ENCODE measurements at regions not wholly inside any gene's neighbourhood (a gene's known extent, or its start where the extent isn't known, plus 50 kb on each side); places are given as distances from the start of the nearest gene placed in this dataset.

GRCh38 chr14:85214471-85214870, 315.5 kb upstream of the FLRT2 start:
- TF ChIP-seq TAF1 (IDR thresholded peaks at IDR 0.05; ENCODE audit: borderline replicate concordance, insufficient read depth, low read length), result no peak
- no peak for TF ChIP-seq POLR2AphosphoS5 (IDR thresholded peaks at IDR 0.05; ENCODE audit: low read depth, low read length)
- TF ChIP-seq, protein P1, sequence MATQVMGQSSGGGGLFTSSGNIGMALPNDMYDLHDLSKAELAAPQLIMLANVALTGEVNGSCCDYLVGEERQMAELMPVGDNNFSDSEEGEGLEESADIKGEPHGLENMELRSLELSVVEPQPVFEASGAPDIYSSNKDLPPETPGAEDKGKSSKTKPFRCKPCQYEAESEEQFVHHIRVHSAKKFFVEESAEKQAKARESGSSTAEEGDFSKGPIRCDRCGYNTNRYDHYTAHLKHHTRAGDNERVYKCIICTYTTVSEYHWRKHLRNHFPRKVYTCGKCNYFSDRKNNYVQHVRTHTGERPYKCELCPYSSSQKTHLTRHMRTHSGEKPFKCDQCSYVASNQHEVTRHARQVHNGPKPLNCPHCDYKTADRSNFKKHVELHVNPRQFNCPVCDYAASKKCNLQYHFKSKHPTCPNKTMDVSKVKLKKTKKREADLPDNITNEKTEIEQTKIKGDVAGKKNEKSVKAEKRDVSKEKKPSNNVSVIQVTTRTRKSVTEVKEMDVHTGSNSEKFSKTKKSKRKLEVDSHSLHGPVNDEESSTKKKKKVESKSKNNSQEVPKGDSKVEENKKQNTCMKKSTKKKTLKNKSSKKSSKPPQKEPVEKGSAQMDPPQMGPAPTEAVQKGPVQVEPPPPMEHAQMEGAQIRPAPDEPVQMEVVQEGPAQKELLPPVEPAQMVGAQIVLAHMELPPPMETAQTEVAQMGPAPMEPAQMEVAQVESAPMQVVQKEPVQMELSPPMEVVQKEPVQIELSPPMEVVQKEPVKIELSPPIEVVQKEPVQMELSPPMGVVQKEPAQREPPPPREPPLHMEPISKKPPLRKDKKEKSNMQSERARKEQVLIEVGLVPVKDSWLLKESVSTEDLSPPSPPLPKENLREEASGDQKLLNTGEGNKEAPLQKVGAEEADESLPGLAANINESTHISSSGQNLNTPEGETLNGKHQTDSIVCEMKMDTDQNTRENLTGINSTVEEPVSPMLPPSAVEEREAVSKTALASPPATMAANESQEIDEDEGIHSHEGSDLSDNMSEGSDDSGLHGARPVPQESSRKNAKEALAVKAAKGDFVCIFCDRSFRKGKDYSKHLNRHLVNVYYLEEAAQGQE (IDR thresholded peaks at IDR 0.05; ENCODE audit: insufficient read depth in 1 of 2, low read depth in 2 of 2, low read length in 2 of 2), result no peak
- no peak for TF ChIP-seq SIN3A (IDR thresholded peaks at IDR 0.05; ENCODE audit: borderline replicate concordance, insufficient read depth, low read length)
- TF ChIP-seq FOXP2 (optimal IDR thresholded peaks at IDR 0.05; ENCODE audit: borderline replicate concordance, extremely low read depth, extremely low read length, insufficient read depth), result no peak

- TF ChIP-seq TAF1 (IDR thresholded peaks at IDR 0.05; ENCODE audit: borderline replicate concordance, insufficient read depth, low read length) (no peak), FOXP2 (optimal IDR thresholded peaks at IDR 0.05; ENCODE audit: borderline replicate concordance, extremely low read depth, extremely low read length, insufficient read depth) (no peak), SIN3A (IDR thresholded peaks at IDR 0.05; ENCODE audit: borderline replicate concordance, insufficient read depth, low read length) (no peak), POLR2AphosphoS5 (IDR thresholded peaks at IDR 0.05; ENCODE audit: low read depth, low read length) (no peak)
- TF ChIP-seq, protein P1 (IDR thresholded peaks at IDR 0.05; ENCODE audit: insufficient read depth in 1 of 2, low read depth in 2 of 2, low read length in 2 of 2), result no peak
These were observed 312.5 kb upstream of the FLRT2 start for GRCh38 chr14:85217412-85217811.

- no peak for TF ChIP-seq POLR2AphosphoS5 (IDR thresholded peaks at IDR 0.05; ENCODE audit: low read depth, low read length)
- TF ChIP-seq, protein P1 (IDR thresholded peaks at IDR 0.05; ENCODE audit: insufficient read depth in 1 of 2, low read depth in 2 of 2, low read length in 2 of 2), result no peak
- TF ChIP-seq FOXP2 (optimal IDR thresholded peaks at IDR 0.05; ENCODE audit: borderline replicate concordance, extremely low read depth, extremely low read length, insufficient read depth), result no peak
- no peak for TF ChIP-seq TAF1 (IDR thresholded peaks at IDR 0.05; ENCODE audit: borderline replicate concordance, insufficient read depth, low read length)
- TF ChIP-seq SIN3A (IDR thresholded peaks at IDR 0.05; ENCODE audit: borderline replicate concordance, insufficient read depth, low read length), result no peak
These were observed 311.0 kb upstream of the FLRT2 start for GRCh38 chr14:85218982-85219381.

GRCh38 chr14:85221832-85222231, 308.1 kb upstream of the FLRT2 start:
- TF ChIP-seq FOXP2 (optimal IDR thresholded peaks at IDR 0.05; ENCODE audit: borderline replicate concordance, extremely low read depth, extremely low read length, insufficient read depth), result no peak
- TF ChIP-seq TAF1 (IDR thresholded peaks at IDR 0.05; ENCODE audit: borderline replicate concordance, insufficient read depth, low read length), result no peak
- TF ChIP-seq POLR2AphosphoS5 (IDR thresholded peaks at IDR 0.05; ENCODE audit: low read depth, low read length), result no peak
- TF ChIP-seq SIN3A (IDR thresholded peaks at IDR 0.05; ENCODE audit: borderline replicate concordance, insufficient read depth, low read length), result no peak
- TF ChIP-seq, protein P1 (IDR thresholded peaks at IDR 0.05; ENCODE audit: insufficient read depth in 1 of 2, low read depth in 2 of 2, low read length in 2 of 2), result no peak

DNA sequence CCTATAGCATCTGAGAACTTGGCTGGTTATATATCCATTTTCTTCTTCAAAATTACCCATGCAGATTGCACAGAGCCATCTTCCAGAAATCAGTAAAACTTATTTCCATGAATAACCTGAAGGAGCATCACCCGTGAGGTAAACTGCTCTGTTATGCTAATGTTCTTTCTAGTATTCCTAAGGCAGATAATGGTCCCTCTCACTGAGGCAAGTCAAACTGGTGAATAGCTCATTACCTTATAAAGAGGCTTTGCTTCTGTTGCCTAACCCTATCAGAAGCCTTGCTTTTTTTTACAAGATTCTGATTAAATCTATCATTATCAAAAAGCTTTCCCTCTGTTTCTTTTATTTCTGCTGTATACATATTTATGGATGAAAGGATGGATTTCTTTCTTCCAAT, 307.6 kb upstream of the FLRT2 start:
- no peak for TF ChIP-seq TAF1 (IDR thresholded peaks at IDR 0.05; ENCODE audit: borderline replicate concordance, insufficient read depth, low read length)
- TF ChIP-seq, protein P1 (IDR thresholded peaks at IDR 0.05; ENCODE audit: insufficient read depth in 1 of 2, low read depth in 2 of 2, low read length in 2 of 2), result no peak
- TF ChIP-seq POLR2AphosphoS5 (IDR thresholded peaks at IDR 0.05; ENCODE audit: low read depth, low read length), result no peak
- no peak for TF ChIP-seq SIN3A (IDR thresholded peaks at IDR 0.05; ENCODE audit: borderline replicate concordance, insufficient read depth, low read length)
- no peak for TF ChIP-seq FOXP2 (optimal IDR thresholded peaks at IDR 0.05; ENCODE audit: borderline replicate concordance, extremely low read depth, extremely low read length, insufficient read depth)
